ENCODE measurements at regions not wholly inside any gene's neighbourhood (a gene's known extent, or its start where the extent isn't known, plus 50 kb on each side); places are given as distances from the start of the nearest gene placed in this dataset.

DNA sequence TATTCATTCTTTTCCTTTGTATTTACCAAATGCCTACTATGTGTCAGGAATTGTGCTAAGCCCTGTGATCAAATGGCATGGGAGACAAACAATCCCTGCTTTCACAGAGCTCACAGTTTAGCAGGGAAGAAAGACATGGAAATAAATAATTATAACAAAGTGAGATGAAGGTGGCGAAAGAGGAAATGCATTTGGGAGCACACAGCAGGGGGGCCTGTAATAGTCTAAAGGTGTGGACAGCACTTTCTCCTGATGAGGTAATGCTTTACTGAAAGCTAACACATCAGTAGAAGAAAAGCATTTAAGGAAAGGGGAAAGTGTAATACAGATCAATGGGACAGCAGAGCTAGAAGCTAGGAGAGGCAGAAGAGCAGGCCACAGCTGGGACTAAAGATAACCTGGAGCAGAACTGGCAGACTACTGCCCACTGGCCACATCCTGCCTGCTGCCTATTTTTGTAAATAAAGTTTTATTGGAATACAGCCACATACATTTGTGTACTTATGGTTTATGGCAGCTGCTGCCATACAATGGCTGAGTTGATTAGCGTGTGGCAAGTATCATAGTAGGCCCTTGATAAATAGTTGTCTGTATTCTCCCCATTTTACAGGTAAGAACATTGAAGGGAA, 67.1 kb upstream of the TAPT1 start:
- no peak for DNase-seq (ENCODE audit: low read depth)
- no peak overlapping the region for H3K4me3 ChIP-seq (ENCODE audit: low read depth, low read length)
- TF ChIP-seq, protein P1, sequence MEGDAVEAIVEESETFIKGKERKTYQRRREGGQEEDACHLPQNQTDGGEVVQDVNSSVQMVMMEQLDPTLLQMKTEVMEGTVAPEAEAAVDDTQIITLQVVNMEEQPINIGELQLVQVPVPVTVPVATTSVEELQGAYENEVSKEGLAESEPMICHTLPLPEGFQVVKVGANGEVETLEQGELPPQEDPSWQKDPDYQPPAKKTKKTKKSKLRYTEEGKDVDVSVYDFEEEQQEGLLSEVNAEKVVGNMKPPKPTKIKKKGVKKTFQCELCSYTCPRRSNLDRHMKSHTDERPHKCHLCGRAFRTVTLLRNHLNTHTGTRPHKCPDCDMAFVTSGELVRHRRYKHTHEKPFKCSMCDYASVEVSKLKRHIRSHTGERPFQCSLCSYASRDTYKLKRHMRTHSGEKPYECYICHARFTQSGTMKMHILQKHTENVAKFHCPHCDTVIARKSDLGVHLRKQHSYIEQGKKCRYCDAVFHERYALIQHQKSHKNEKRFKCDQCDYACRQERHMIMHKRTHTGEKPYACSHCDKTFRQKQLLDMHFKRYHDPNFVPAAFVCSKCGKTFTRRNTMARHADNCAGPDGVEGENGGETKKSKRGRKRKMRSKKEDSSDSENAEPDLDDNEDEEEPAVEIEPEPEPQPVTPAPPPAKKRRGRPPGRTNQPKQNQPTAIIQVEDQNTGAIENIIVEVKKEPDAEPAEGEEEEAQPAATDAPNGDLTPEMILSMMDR (IDR thresholded peaks at IDR 0.05; ENCODE audit: low read depth, low read length, missing control alignments), result no peak
- in situ Hi-C loops (cut with HindIII; ENCODE audit: low sequenced_read_pairs), result no loop called here

DNA sequence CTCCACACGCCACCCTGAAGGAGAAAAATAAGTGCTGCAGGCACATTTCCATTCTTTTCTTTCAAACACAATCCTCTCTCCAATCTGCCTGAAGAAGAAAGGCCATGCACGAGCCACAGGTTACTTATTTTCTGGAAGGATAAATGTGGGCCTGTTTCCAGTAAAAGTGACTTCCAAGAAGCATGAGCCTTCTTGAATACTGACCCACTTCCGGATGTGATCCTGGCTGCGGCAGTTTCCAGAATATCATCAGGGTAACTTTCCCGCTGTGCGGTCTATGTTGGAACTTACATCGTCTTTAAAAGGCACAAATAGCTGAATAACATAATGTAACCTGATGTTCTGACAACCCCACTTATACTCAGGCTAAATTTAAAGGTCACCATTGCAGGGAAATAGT, 66.3 kb upstream of the TAPT1 start:
- H3K4me3 ChIP-seq (ENCODE audit: low read depth, low read length), result no peak overlapping the region
- in situ Hi-C loops (cut with HindIII; ENCODE audit: low sequenced_read_pairs), result no loop called here
- no peak for DNase-seq (ENCODE audit: low read depth)
- TF ChIP-seq, protein P1 (IDR thresholded peaks at IDR 0.05; ENCODE audit: low read depth, low read length, missing control alignments), result no peak

GRCh38 chr4:16290681-16291420, 64.6 kb upstream of the TAPT1 start:
- TF ChIP-seq, protein P1 (IDR thresholded peaks at IDR 0.05; ENCODE audit: low read depth, low read length, missing control alignments), result no peak
- no peak overlapping the region for H3K4me3 ChIP-seq (ENCODE audit: low read depth, low read length)
- no peak for DNase-seq (ENCODE audit: low read depth)
- in situ Hi-C loops (cut with HindIII; ENCODE audit: low sequenced_read_pairs), result no loop called here

DNA sequence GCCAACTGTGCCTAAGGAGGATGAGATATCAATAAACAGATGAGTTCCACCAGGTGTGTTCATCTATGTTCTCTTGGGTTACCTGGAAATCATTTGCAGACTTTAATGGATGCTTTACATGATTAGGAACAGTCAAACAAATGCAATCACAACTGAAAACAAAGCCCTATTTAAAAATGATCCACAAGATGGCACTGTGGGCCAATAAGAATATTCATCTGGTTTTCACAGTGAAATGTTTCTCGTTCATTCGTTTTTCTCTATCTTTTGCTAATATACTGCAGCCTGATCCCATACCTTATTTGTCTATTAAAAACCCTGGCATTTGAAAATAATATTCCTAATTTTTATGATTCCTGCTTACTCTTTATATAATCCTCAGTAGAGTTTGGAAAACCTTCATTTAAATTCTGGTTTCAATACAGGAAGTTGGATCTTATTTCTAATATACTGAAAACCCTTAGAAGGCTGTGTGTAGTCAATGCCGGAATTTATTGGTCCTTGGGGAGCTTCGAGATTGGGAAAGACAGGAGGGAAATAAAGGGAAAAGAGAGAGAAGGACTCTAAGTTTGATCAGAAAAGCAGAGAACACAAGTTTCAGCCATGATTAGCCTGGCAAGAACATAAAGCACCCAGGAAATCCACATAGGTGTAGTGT, 63.8 kb upstream of the TAPT1 start:
- DNase-seq (ENCODE audit: low read depth), result peak; percentile 39
- H3K4me3 ChIP-seq (ENCODE audit: low read depth, low read length), result no peak overlapping the region
- in situ Hi-C loops (cut with HindIII; ENCODE audit: low sequenced_read_pairs), result no loop called here
- TF ChIP-seq, protein P1 (IDR thresholded peaks at IDR 0.05; ENCODE audit: low read depth, low read length, missing control alignments), result peak; percentile 43

- in situ Hi-C loops (cut with HindIII; ENCODE audit: low sequenced_read_pairs), result no loop called here
- no peak for DNase-seq (ENCODE audit: low read depth)
- TF ChIP-seq, protein P1 (IDR thresholded peaks at IDR 0.05; ENCODE audit: low read depth, low read length, missing control alignments), result no peak
- no peak overlapping the region for H3K4me3 ChIP-seq (ENCODE audit: low read depth, low read length)
Observed at GRCh38 chr4:16284050-16284449, 57.8 kb upstream of the TAPT1 start.

DNA sequence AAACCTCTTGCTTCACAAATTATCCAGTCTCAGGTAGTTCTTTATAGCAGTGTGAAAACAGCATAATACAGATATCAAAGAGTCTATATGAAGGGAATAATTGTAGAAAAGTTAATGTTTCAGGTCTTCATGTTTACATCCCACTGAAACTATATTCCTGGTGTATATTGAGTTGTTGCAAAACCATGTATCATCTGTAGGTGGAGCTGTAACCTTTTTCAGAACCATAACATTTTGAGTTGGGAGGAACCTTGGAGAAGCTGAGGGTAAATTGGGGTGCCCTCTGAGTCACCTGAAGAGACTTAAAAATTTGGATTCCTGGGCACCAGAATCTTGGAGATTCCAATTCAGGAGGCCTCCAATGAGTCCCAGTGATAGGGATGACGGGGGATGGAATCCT, 51.9 kb upstream of the TAPT1 start:
- no peak overlapping the region for H3K4me3 ChIP-seq (ENCODE audit: low read depth, low read length)
- in situ Hi-C loops (cut with HindIII; ENCODE audit: low sequenced_read_pairs), result no loop called here
- TF ChIP-seq, protein P1 (IDR thresholded peaks at IDR 0.05; ENCODE audit: low read depth, low read length, missing control alignments), result no peak
- DNase-seq (ENCODE audit: low read depth), result no peak
